COLO668 (cell line): ENCODE measurements at regions not wholly inside any gene's neighbourhood (a gene's known extent, or its start where the extent isn't known, plus 50 kb on each side); places are given as distances from the start of the nearest gene placed in this dataset.

Experiments used
- DNase-seq: peaks from one replicate; lab custom pipeline; 2025; ENCODE audit not compliant: unreplicated experiment; lab: John Stamatoyannopoulos, UW

DNA sequence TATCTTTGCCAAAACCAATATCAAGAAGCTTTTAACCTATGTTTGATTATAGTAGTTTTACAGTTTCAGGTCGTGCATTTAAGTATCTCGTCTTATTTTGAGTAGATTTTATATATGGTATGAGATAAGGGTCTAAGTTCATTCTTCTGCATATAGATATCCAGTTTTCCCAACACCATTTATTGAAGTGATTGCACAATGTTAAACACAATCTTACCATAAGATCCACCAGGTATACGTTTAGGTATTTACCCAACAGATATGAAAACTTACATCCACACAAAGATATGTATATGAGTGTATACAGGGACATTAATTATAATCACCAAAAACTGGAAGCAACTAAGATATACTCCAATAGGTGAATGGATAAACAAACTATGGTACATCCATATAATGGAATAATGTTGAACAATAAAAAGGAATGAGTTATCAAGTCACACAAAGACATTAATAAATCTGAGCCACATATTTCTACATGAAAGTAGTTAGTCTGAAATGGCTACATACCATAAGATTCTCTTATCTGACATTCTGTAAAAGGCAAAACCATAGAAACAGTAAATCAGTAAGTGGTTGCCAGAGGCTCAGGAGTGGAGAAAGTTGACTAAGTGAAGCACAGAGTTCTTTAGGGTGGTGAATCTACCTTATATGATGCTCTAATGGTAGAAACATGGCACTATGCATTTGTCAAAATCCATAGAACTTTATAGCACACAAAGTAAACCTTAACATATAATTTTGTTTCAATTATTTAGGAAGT is 222.6 kb downstream of the NUAK1 start:
- no peak for DNase-seq

- no peak for DNase-seq
Observed at GRCh38 chr12:105916760-105917039, 222.1 kb downstream of the NUAK1 start.

GRCh38 chr12:105920161-105920684 is 218.5 kb downstream of the NUAK1 start:
- no peak for DNase-seq

DNA sequence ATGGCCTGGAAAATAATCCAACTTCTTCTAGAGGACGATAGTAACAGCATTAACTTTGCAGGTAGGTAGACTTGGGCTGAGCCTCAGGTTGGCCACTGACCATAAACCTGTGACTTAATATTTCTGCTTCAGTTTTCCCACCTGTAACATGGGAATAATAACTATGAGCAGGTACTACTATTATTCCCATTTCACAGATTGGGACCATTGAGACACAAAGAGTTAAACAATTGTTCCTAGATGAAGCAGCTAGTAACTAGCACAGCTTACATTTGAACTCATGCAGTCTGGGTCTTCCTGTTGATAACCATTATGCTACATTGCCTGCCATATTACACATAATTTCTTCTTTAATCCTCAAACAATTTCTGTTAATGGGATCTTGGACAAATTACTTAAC is 217.7 kb downstream of the NUAK1 start:
- no peak for DNase-seq

DNA sequence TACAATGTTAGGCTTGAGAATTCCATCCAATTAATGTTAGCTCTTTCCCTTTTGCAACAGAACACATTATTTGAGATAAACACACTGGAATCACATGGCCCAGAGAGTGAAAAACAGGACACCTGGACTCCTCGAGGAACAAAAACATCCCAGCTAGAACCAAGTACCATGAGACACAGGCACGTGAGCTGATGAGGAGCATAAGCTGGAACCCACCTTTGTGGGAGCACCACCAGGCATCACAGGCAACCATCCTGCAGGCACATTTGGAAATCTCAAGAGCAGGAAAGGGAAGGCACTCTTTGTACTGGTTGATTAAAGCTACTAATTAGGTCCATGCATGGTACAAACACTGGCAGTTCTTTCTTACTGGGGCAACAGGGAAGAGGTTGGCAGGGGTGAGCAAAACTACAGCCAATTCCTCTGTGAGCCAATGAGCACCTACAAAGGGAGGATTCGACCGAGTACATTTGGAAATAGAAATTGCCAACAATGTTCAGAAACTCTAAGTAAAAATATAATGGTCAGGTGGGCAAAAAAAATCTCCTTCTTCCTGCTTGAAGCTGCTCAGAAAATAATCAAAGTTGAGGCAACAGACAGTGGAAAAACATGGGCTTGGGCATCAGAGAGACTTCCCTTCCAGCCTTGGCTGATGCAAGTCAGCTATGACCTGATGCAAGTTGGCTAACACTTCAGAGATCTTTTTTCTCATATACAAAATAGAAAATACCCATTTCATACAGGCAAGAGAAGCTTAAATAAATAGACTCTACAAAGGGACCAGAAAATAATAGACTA is 216.7 kb downstream of the NUAK1 start:
- DNase-seq, result no peak

DNA sequence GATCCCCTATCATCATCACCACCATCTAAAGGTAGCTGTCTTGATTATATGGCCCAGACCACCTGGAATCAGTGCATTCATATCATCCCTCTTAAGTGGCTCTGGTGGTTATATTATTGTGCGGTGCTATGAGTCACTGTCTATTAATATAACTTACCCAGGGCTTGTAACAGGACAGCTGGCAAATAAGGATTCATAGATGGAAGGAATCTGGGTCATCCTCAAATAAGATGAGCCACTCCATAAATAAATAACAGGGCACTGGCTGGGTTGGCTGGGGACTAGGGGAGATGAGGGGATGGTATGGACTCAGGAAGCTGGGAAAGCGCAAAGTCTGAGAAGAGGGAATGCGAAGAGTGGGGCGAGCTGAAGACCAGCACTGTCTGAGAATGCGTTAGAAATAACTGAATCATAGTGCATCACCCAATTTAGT is 216.1 kb downstream of the NUAK1 start:
- DNase-seq, result peak; percentile 49

- DNase-seq, result no peak
Observed at GRCh38 chr12:105924526-105925208, 214.1 kb downstream of the NUAK1 start.

- no peak for DNase-seq
Observed at GRCh38 chr12:105927564-105927963, 211.2 kb downstream of the NUAK1 start.

GRCh38 chr12:105928436-105928835 is 210.3 kb downstream of the NUAK1 start:
- DNase-seq, result peak; percentile 47

DNA sequence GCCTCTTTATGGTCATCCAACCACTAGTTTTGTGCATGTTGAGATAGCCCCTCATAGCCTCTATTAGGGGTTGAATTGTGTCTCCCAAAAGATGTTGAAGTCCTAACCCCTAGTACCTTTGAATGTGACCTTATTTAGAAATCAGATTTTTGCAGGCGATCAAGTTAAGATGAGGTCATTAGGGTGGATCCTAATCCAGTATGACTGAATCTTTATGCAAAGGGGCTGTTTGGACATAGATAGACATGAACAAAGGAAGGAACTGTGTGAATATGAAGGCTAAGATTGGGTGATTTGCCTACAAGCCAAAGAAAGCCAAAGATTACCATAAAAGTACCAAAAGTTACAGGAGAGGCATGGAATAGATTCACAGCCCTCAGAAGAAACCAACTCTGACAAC is 209.6 kb downstream of the NUAK1 start:
- no peak for DNase-seq

GRCh38 chr12:105930557-105931503 is 207.9 kb downstream of the NUAK1 start:
- DNase-seq, result no peak

- DNase-seq, result no peak
Observed at GRCh38 chr12:105931762-105932570, 206.8 kb downstream of the NUAK1 start.

DNA sequence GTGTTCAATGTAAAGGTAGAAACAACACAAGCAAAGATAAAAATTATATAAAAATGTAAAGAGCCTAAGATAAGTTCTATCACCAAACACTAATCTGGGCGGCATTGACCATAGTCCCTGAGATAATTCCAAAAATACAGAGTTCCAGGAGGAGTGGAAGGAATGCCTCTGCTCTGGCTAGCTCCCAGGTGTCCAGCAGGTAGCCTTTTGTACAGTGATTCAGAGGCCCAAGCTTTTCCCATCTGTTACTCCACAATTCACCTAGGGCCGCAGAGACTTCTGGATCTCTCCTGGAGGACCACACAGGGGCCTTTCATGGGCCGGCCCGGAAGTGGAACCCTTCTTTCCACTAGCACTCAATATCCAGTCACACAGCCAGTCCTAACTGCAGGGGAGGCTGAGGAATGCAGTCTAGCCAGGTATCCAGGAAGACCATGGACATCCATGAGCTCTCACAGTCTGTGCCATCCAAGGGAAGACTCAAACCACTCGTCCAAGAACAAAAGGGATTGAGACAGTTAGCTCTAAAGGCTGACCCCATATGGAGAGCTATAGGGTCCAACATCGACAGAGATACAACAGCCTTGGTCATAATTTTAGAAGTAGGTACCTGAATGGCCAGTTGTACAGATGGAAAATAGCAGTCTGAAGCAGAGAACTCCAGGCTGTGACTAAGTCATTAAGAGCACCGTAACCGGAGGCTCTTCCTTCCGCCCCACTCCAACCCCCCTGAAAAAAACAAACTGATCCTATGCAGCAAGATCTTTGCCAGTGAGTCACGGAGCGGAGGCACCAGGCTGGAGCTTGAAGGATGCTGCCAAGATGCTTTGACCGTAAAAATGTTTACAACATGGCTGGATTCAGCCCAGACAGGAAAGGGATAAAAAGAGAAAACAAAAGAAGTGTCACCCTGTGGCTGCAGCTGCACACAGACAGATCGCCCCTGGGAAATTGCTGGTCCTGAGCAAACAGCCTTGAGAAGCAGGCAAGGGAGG is 204.8 kb downstream of the NUAK1 start:
- no peak for DNase-seq

DNA sequence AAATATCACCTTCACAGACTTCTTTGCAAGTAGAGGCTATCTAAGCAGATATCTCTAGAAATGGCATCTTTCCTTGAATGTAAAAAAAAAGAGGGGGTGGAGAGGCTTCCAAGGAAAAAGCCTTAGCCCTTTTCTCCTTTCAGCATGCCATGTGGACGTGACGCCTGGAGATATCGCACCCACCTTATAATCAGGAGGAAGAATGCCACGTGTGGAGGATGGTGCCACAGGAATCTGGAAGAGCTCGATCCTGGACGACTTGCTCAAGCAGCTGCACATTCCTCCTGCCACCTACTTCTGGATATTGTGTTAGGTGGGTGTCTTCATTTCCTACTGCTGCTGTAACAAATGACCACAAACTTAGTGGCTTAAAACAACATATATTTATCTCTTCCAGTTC is 203.6 kb downstream of the NUAK1 start:
- no peak for DNase-seq

DNA sequence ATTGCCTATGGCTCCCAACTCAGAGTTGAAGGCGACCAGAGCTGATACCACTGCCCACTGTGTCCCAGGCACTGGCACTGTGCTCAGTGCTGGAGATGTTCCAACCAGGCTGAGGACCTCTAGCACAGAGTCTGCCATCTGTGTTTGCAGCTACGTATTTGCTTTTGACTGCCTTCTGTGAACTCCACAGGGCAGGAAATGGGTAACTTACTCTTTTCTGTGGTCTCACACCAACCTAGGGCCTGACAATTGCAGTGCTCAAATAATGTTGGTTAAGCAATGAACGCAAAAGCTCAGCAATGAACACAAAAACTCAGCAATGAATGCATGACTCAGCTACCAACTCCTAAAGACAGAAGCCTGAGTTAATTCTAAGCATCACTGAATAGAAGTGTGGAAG is 202.8 kb downstream of the NUAK1 start:
- DNase-seq, result no peak

GRCh38 chr12:105936496-105936895 is 202.3 kb downstream of the NUAK1 start:
- DNase-seq, result no peak

GRCh38 chr12:105937009-105937408 is 201.7 kb downstream of the NUAK1 start:
- no peak for DNase-seq

DNA sequence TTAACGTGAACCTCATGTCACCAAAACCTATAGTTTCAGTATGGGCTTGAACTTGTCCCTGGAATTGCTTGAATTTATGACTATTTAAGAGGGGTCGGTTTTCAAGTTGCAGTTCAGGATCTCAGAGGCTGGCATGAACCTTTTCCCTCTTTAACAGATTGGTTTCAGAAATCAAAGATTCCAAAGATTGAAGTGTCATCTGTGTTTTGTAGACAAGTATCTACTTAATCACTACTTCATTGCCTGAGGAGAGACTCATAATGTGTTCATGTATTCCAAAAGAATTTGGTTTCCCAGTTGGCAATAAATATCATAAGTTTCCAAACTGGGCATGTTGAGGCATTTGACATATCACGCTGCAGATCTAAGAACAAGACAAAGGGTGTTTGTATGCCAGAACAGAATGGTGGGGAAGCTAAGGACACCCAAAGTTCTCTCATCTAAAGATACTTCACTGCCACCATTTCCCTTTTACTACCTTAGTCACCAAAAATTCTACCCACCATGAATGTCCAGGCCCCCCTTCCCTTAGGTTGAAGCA is 199.5 kb downstream of the NUAK1 start:
- no peak for DNase-seq
